ENCODE measurements at regions not wholly inside any gene's neighbourhood (a gene's known extent, or its start where the extent isn't known, plus 50 kb on each side); places are given as distances from the start of the nearest gene placed in this dataset.

DNA sequence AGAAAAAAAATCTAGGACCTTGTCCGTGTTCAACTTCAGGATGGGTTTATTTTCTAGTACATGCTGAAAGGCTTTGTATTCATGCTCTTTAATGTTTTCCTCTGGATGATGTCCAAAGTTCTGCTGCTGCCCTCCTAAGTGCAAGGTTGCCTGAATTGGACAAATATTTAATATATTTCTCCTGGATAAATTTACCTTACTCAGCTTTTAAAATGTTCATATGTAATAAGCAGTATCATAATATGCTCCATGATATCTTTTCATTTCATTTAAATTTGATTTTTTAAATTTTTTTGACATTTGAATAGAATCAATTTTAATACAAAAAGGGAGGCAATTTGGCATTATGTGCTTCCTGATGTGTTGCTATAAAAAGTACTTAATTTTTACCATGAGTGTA, 95.9 kb upstream of the SLC25A13 start:
- ChIA-PET POLR2A (no interaction called here), CTCF (no interaction called here)
- in situ Hi-C loops (cut with HindIII; ENCODE audit: low pct_unique_long_range_greater_than_20kb, low sequenced_read_pairs), result no loop called here
- no peaks in the 10 kb centered on the region for H3K4me1 ChIP-seq (ENCODE audit: control insufficient read depth, insufficient read depth, low read length)
- intact Hi-C loops (cut with micrococcal nuclease; ENCODE audit: unreplicated experiment), result loop anchor here (10.0 kb wide), 1 partner anchor 343 kb away; no protein-coding TSS in a partner anchor
- peaks cover 3% of the 10 kb centered on the region; the same call in 1 of the 2 replicates for H3K27me3 ChIP-seq (ENCODE audit: control insufficient read depth, insufficient read depth, low read length)
- H3K27ac ChIP-seq (ENCODE audit: low read length), result no peak overlapping the region
- H3K4me3 ChIP-seq (ENCODE audit: low read depth in 2 of 2, low read length in 2 of 2), result no peak overlapping the region
- DNase-seq (ENCODE audit: low read depth, low spot score), result no peak
- H3K36me3 ChIP-seq (ENCODE audit: control insufficient read depth, insufficient read depth, low read length), result no peaks in the 10 kb centered on the region
- no peak for ATAC-seq
- no peaks in the 10 kb centered on the region for H3K9me3 ChIP-seq (ENCODE audit: control insufficient read depth, insufficient read depth, low read depth, low read length)
- no TSS peak for BruUV-seq (replicated peaks)
- TF ChIP-seq, protein P1, sequence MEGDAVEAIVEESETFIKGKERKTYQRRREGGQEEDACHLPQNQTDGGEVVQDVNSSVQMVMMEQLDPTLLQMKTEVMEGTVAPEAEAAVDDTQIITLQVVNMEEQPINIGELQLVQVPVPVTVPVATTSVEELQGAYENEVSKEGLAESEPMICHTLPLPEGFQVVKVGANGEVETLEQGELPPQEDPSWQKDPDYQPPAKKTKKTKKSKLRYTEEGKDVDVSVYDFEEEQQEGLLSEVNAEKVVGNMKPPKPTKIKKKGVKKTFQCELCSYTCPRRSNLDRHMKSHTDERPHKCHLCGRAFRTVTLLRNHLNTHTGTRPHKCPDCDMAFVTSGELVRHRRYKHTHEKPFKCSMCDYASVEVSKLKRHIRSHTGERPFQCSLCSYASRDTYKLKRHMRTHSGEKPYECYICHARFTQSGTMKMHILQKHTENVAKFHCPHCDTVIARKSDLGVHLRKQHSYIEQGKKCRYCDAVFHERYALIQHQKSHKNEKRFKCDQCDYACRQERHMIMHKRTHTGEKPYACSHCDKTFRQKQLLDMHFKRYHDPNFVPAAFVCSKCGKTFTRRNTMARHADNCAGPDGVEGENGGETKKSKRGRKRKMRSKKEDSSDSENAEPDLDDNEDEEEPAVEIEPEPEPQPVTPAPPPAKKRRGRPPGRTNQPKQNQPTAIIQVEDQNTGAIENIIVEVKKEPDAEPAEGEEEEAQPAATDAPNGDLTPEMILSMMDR (IDR thresholded peaks at IDR 0.05), result no peak
- TF ChIP-seq REST (IDR thresholded peaks at IDR 0.05; ENCODE audit: insufficient read depth in 1 of 2, low read depth in 2 of 2, low read length in 1 of 2) (no peak), TCF7L2 (IDR thresholded peaks at IDR 0.05; ENCODE audit: low read depth, low read length) (no peak), SIN3A (IDR thresholded peaks at IDR 0.05; ENCODE audit: borderline replicate concordance, insufficient read depth, low read depth, low read length) (no peak), POLR2AphosphoS5 (IDR thresholded peaks at IDR 0.05; ENCODE audit: low read depth, low read length) (no peak)

DNA sequence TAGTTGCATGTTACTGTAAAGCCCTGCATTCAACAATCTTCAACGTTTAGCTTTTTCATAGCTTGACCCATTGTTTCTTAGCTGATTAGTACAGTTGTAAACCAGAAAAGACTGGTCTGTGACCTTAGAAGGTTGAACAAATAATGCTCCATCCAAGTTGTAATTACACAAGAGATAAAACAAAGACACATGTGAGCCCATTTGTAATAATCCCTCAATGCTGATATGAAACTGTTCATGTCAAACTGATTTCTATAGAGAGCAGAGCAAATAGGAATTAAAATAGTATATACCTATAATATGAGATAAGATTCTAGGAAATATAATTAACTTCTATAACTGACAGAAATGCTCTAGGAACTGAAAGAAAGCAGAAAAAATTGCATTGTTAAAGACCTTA, 94.7 kb upstream of the SLC25A13 start:
- H3K4me1 ChIP-seq (ENCODE audit: control insufficient read depth, insufficient read depth, low read length), result no peaks in the 10 kb centered on the region
- intact Hi-C loops (cut with micrococcal nuclease; ENCODE audit: unreplicated experiment), result loop anchor here (10.0 kb wide), 1 partner anchor 342 kb away; no protein-coding TSS in a partner anchor
- ATAC-seq (no peak), DNase-seq (ENCODE audit: low read depth, low spot score) (no peak)
- H3K36me3 ChIP-seq (ENCODE audit: control insufficient read depth, insufficient read depth, low read length), result no peaks in the 10 kb centered on the region
- no peak for TF ChIP-seq SIN3A (IDR thresholded peaks at IDR 0.05; ENCODE audit: borderline replicate concordance, insufficient read depth, low read depth, low read length)
- no peak for TF ChIP-seq POLR2AphosphoS5 (IDR thresholded peaks at IDR 0.05; ENCODE audit: low read depth, low read length)
- no peak for TF ChIP-seq TCF7L2 (IDR thresholded peaks at IDR 0.05; ENCODE audit: low read depth, low read length)
- TF ChIP-seq, protein P1 (IDR thresholded peaks at IDR 0.05), result no peak
- TF ChIP-seq REST (IDR thresholded peaks at IDR 0.05; ENCODE audit: insufficient read depth in 1 of 2, low read depth in 2 of 2, low read length in 1 of 2), result no peak
- no peaks in the 10 kb centered on the region for H3K9me3 ChIP-seq (ENCODE audit: control insufficient read depth, insufficient read depth, low read depth, low read length)
- in situ Hi-C loops (cut with HindIII; ENCODE audit: low pct_unique_long_range_greater_than_20kb, low sequenced_read_pairs), result no loop called here
- H3K27ac ChIP-seq (ENCODE audit: low read length), result no peak overlapping the region
- ChIA-PET CTCF (no interaction called here), POLR2A (no interaction called here)
- H3K27me3 ChIP-seq (ENCODE audit: control insufficient read depth, insufficient read depth, low read length), result peaks cover 3% of the 10 kb centered on the region; the same call in 1 of the 2 replicates
- BruUV-seq (replicated peaks), result no TSS peak
- no peak overlapping the region for H3K4me3 ChIP-seq (ENCODE audit: low read depth in 2 of 2, low read length in 2 of 2)
